ENCODE measurements at regions not wholly inside any gene's neighbourhood (a gene's known extent, or its start where the extent isn't known, plus 50 kb on each side); places are given as distances from the start of the nearest gene placed in this dataset.

GRCh38 chr10:10703382-10703781 is 314.3 kb upstream of the CELF2 start:
- TF ChIP-seq YY1 (IDR thresholded peaks at IDR 0.05; ENCODE audit: extremely low read depth, insufficient replicate concordance, low read depth, low read length) (no peak), CTCF (IDR thresholded peaks at IDR 0.05 in 2 of 3, conservative IDR thresholded peaks at IDR 0.05 in 1 of 3; ENCODE audit: borderline replicate concordance in 1 of 3, insufficient read depth in 1 of 3, low read depth in 2 of 3, low read length in 2 of 3) (no peak), POLR2A (IDR thresholded peaks at IDR 0.05; ENCODE audit: borderline replicate concordance, extremely low read depth, insufficient read depth, insufficient read length) (no peak), JUND (IDR thresholded peaks at IDR 0.05) (no peak), SP1 (IDR thresholded peaks at IDR 0.05; ENCODE audit: low read depth) (no peak), ELF1 (IDR thresholded peaks at IDR 0.05; ENCODE audit: borderline replicate concordance, low read depth) (no peak), EZH2phosphoT487 (IDR thresholded peaks at IDR 0.05; ENCODE audit: borderline replicate concordance) (no peak), POLR2AphosphoS5 (IDR thresholded peaks at IDR 0.05; ENCODE audit: low read depth, low read length) (no peak), SIN3A (IDR thresholded peaks at IDR 0.05; ENCODE audit: low read depth) (no peak), EGR1 (IDR thresholded peaks at IDR 0.05; ENCODE audit: low read depth) (no peak), EZH2 (IDR thresholded peaks at IDR 0.05) (no peak), SRF (IDR thresholded peaks at IDR 0.05; ENCODE audit: low read depth) (no peak)

Measured in HCT116 (cell line).